Muscle of arm (tissue), 1 donor: ENCODE measurements at regions not wholly inside any gene's neighbourhood (a gene's known extent, or its start where the extent isn't known, plus 50 kb on each side); places are given as distances from the start of the nearest gene placed in this dataset.
A peak's percentile ranks its signal among the peaks of the same experiment; 100 is the strongest.

Experiments
- DNase-seq: peaks from one replicate; pipeline ENCODE4 v3.0.0-alpha.2; 2013

DNA sequence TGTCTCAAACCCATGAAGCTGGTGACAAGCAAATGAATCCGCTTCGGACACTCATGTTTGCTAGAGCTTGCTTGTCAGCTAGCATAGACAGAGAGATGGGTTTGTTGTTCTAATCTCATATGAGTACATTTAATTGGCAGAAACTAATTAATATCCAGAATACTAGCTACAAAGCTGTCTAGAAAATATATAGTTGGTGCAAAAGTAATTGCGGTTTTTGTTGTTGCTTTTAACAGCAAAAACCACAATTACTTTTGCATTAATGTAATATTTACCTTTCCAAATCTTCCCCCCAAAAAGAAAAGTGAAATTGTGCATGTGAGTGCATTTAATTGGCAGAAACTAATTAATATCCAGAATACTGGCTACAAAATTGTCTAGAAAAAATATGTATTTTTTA lies 1115.2 kb downstream of the TDRD15 start:
- no peak for DNase-seq

GRCh38 chr2:22247466-22247865 lies 1123.7 kb downstream of the TDRD15 start:
- DNase-seq, result no peak

DNA sequence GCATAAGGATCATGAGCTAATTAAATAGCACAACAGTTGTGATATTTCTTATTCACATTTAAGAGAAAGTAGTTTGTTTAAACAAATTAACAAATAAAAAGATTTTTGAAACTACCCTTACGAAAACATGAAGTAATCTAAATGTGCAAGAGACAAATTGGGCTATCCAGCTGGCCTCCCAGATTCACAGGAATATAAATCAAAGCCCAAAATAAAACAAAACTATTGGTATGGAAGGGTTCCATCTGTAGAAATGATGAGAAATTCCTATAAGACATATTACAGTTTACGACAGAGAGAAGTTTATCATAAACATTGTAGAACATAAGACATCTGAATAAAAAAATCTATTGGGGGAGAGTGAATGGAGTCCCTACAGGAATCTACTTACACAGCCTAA lies 1125.1 kb downstream of the TDRD15 start:
- no peak for DNase-seq

- DNase-seq, result no peak
Measured at GRCh38 chr2:22253171-22253570, 1129.4 kb downstream of the TDRD15 start.

DNA sequence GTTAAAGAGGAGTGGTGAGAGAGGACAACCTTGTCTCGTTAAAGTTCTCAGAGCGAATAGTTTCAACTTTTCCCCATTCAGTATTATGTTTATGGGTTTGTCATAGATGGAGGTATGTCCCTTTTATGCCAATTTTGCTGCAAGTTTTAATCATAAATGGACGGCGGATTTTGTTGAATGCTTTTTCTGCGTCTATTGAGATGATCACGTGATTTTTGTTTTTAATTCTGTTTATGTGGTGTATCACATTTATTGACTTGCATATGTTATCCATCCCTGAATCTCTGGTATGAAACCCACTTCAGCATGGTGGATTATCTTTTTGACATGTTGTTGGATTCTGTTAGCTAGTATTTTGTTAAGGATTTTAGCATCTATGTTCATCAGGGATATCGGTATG lies 1123.8 kb upstream of the KLHL29 start:
- no peak for DNase-seq

- no peak for DNase-seq
Measured at GRCh38 chr2:22270341-22270740, 1114.6 kb upstream of the KLHL29 start.

- no peak for DNase-seq
Measured at GRCh38 chr2:22273853-22274252, 1111.1 kb upstream of the KLHL29 start.

- no peak for DNase-seq
Measured at GRCh38 chr2:22274661-22275060, 1110.3 kb upstream of the KLHL29 start.

- no peak for DNase-seq
Measured at GRCh38 chr2:22276696-22277095, 1108.3 kb upstream of the KLHL29 start.

- no peak for DNase-seq
Measured at GRCh38 chr2:22279541-22279940, 1105.4 kb upstream of the KLHL29 start.

GRCh38 chr2:22281033-22281432 lies 1103.9 kb upstream of the KLHL29 start:
- DNase-seq, result peak; percentile 37

DNA sequence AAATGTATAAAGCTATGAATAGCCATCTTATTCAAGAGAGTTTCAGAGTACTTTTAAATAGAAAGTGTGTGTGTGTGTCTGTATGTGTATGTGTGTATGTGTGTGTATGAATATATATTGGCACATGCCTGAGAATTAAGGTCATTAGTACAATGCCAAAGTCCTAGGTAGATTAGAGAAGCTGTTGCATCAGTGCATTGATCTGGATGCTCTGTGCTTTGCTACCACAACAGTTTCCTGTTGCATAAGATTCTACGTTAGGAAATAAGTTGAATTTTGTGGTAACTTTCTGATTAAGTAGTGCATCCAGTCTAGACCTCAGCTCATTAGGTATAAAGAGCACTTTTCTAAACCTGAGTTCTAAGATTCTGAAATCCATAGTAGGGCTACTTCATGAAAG lies 1102.8 kb upstream of the KLHL29 start:
- DNase-seq, result no peak

DNA sequence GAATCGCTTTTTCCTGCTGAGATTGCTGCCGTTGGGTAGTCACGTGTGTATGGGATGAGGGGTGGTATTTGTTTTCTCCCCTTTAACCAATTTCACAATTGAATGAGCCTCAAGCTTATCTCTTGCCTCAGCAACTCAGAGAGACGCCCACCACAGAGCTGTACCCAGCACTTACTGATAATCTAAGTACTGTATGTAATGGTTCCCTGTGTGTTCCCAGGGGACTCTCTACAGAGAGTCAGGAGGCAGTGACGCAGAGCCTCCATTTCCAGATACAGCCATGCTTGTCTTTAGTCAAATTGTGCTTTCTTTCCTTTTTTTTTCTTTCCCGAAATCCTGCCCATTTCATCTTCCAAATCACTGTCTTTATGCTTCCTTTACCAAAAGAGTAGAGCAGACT lies 1102.1 kb upstream of the KLHL29 start:
- no peak for DNase-seq

- DNase-seq, result no peak
Measured at GRCh38 chr2:22283436-22283835, 1101.5 kb upstream of the KLHL29 start.

GRCh38 chr2:22290302-22290701 lies 1094.7 kb upstream of the KLHL29 start:
- no peak for DNase-seq

DNA sequence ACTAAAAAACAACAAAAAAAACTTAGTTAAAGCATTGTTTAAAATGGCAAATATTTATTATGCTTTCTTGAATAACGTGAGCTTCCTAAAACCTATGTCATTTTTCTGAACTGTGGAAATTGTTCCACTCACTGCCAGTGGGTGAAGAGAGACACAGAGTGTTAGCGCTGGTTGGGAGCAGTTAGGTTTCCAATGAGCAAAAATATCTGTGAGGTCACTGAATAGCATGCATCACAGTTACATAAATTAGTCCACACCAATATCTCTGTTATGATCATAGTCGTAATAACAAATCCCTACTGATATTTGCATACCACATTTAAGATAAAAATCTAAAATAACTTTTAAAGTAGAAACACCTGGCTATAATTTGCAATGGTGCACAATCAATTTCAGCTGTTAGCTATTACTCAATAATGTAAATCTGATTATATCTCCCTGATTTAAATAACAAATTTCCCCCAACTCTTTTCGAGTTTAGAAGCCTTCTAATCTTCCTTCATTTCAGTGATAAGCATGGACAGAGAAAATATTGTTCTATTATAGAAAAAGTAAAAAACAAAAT lies 1094.0 kb upstream of the KLHL29 start:
- DNase-seq, result no peak

GRCh38 chr2:22301228-22301627 lies 1083.8 kb upstream of the KLHL29 start:
- no peak for DNase-seq

DNA sequence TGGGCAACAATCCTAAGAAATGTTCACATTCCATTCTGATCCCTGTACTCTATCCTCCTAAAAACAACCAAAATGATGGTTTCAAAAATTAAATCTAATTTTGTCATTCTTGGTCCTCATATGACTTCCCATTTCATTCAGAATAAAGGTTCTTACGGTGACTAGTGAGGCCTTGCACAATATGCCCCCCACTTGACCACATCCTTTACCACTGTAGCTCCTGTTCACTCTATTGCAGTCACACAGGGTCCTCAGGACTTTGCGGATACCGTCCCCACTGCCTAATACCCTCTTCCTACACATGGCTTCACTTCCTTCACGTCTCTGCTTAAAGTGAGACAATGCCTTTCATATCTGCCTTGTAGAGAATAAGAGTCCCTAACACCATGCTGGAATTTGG lies 1058.7 kb upstream of the KLHL29 start:
- no peak for DNase-seq

DNA sequence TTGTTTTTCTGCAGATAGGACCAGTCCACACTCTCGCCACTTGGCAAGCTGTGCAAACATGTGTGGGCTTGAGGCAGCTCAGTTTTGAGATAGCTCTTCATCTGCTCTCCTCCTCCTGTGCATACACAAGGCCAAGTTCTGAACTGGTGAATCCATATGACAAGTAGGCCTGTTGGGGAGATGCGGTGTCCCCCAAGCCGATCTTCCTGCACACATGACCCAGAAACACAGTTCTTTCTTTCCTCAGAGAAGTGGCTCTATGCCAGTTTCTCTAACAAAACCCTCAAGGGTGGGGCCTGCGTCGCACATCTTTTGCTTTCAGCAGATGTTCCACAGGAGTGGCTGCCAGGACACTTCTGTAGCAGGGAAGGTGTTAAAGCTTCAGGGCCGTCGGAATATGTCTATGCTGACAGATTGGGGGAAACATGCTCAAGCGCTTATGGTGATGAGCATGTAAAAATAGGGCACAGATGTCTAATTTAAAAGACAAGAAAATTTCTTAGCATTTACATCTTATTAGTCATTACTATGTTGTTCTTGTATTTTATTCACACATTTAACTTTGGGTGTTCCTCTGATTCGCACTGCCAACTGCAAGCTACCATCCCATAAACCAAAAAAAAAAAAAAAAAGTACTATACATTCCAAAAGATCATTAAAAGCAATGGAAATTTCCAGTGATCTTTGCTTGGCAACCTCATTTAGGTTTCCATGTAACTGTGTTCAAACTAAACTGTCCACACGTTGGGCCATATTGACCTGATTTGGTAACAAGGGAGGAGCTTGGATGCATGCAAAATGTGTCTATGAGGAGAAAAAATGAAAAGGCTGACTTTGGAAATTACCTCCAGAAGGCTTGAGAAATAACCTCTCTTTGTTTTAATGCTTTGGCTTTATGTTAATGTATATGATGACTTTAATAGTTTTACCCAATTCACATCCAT lies 1055.5 kb upstream of the KLHL29 start:
- DNase-seq, result peak; percentile 63

DNA sequence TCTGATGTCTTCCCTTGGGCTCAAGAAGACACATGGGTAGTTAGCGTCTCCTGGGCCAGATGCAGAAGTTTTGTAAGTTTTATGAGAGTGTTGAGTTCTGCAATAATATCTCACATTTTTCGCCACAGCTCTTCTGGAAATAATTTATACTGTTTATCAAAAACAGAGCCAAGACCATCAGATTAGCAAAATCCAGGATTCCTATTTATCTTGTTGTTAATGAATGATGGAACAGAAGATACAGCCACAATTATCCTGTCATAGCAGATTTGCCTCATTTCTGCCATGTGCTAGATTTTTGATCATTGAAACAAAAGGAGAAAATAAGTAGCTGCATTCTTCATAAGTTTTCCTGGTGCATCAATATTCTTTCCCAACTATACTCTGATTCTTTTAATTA lies 1048.6 kb upstream of the KLHL29 start:
- no peak for DNase-seq

DNA sequence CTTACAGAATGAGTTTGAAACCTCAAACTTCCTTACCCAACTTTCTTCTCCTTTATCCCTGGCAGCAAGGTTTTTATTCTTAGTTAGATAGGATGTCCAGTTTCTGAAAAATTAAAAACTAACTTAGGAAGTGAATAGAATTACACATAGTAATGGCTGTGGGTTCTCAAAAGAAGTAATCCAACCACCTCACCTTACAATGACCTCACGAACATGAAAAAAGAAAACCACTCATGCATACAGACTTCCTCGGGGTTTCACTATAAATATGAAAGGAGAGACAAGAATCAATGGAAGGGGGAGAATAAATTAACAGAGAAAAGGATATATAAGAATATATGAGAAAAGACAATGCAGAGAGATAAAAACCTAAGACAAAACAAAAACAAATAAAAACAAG lies 1044.3 kb upstream of the KLHL29 start:
- no peak for DNase-seq

- no peak for DNase-seq
Measured at GRCh38 chr2:22347306-22347705, 1037.7 kb upstream of the KLHL29 start.

DNA sequence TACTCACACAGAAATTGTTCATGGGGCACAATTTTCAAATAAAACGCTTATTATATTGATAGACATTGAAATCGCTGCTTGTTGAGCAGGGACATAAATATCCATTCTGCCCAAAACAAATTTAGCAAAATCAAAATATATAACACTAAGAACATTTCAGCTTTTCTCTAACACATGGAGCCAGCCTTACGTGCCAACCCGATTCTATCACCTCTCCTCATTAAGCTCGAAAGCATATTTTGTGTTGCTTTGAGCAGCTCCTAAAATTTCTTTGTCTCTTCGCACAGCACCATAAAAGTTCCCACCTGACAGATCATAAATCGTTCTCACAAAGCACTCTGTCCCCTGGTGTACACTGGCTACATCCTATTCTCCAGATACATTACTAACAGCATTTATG lies 1034.4 kb upstream of the KLHL29 start:
- DNase-seq, result no peak
